ENCODE measurements at regions not wholly inside any gene's neighbourhood (a gene's known extent, or its start where the extent isn't known, plus 50 kb on each side); places are given as distances from the start of the nearest gene placed in this dataset.

DNA sequence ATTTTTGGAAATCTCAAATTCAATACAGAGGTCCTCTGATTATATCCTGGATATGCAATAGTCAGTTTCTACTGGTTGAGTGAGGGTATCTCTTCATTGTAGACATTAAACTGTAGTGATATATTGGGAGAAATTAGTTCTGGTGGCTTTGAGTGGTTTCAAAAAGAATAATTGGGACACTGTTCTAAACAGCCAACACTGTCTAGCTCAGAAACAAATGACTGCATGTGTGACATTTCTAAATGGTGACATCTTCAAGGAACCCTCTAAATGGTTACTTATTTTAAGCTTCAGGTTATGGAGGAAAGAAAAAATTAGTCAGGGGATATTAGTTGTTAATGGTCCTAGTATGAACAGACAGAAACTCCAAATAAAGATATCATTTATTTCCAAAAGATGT is 186.2 kb downstream of the LARP7 start:
- ChIA-PET CTCF (no interaction called here), POLR2A (ENCODE audit: unreplicated experiment) (no interaction called here)
- in situ Hi-C loops (cut with MboI; ENCODE audit: low sequenced_read_pairs) = no loop called here
- Histone ChIP-seq H4K91ac (ENCODE audit: insufficient read depth, low read depth, low read length) (no peak overlapping the region), H3K27me3 (ENCODE audit: control insufficient read depth, insufficient read depth, low read length) (no peaks in the 10 kb centered on the region), H3K14ac (replicated peaks; ENCODE audit: low read depth, low read length) (no peak overlapping the region), H4K20me1 (ENCODE audit: insufficient read depth, low read length) (no peaks in the 10 kb centered on the region), H3K4me1 (ENCODE audit: control insufficient read depth, insufficient read depth, low read length) (no peaks in the 10 kb centered on the region), H2BK120ac (ENCODE audit: low read depth, low read length) (no peak overlapping the region), H3K9me3 (ENCODE audit: control insufficient read depth, insufficient read depth, low read length) (no peaks in the 10 kb centered on the region), H2BK20ac (ENCODE audit: low read depth, low read length) (no peak overlapping the region), H3K36me3 (ENCODE audit: control insufficient read depth, insufficient read depth, low read length) (no peaks in the 10 kb centered on the region), H2AFZ (replicated peaks; ENCODE audit: low read length, poor library complexity) (no peak overlapping the region), H3K4me2 (ENCODE audit: low read depth, low read length) (no peak overlapping the region), H3K4ac (ENCODE audit: low read depth, low read length) (no peak overlapping the region), H3K23ac (ENCODE audit: low read depth, low read length) (no peak overlapping the region), H2BK5ac (ENCODE audit: low read depth, low read length, poor library complexity, severe bottlenecking) (no peak overlapping the region), H2BK15ac (ENCODE audit: low read depth, low read length) (no peak overlapping the region), H2AK5ac (ENCODE audit: low read depth, low read length) (no peak overlapping the region), H4K5ac (ENCODE audit: low read depth, low read length) (no peak overlapping the region), H3K9me1 (ENCODE audit: insufficient read depth, low read length) (no peaks in the 10 kb centered on the region), H2AK9ac (replicated peaks; ENCODE audit: low read depth, low read length, poor library complexity) (no peak overlapping the region), H3K27ac (ENCODE audit: insufficient read depth, low read length) (no peak overlapping the region), H3K79me1 (ENCODE audit: low read depth in 1 of 2, low read length in 2 of 2) (no peaks in the 10 kb centered on the region), H3K56ac (ENCODE audit: extremely low read depth, insufficient read depth, low read length) (no peak overlapping the region), H3K4me3 (ENCODE audit: insufficient read depth, low read depth, low read length) (no peak overlapping the region), H4K8ac (ENCODE audit: low read depth in 2 of 2, low read length in 2 of 2) (no peak overlapping the region), H3K18ac (ENCODE audit: low read depth, low read length) (no peak overlapping the region), H3K9ac (ENCODE audit: low read depth, low read length) (no peak overlapping the region)
- no peak for DNase-seq
- dilution Hi-C loops (cut with HindIII; ENCODE audit: low sequenced_read_pairs, unreplicated experiment) = no loop called here
- BruUV-seq (replicated peaks) = no TSS peak
- intact Hi-C loops (cut with micrococcal nuclease) = no loop called here
- no peak for ATAC-seq (ENCODE audit: low read depth)
- no peak for TF ChIP-seq CHD1 (IDR thresholded peaks at IDR 0.05; ENCODE audit: low read depth, low read length)
- TF ChIP-seq NFE2L2 (IDR thresholded peaks at IDR 0.05; ENCODE audit: low read depth, low read length) = no peak
- TF ChIP-seq, protein P1, sequence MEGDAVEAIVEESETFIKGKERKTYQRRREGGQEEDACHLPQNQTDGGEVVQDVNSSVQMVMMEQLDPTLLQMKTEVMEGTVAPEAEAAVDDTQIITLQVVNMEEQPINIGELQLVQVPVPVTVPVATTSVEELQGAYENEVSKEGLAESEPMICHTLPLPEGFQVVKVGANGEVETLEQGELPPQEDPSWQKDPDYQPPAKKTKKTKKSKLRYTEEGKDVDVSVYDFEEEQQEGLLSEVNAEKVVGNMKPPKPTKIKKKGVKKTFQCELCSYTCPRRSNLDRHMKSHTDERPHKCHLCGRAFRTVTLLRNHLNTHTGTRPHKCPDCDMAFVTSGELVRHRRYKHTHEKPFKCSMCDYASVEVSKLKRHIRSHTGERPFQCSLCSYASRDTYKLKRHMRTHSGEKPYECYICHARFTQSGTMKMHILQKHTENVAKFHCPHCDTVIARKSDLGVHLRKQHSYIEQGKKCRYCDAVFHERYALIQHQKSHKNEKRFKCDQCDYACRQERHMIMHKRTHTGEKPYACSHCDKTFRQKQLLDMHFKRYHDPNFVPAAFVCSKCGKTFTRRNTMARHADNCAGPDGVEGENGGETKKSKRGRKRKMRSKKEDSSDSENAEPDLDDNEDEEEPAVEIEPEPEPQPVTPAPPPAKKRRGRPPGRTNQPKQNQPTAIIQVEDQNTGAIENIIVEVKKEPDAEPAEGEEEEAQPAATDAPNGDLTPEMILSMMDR (conservative IDR thresholded peaks at IDR 0.05; ENCODE audit: low read depth, low read length) = no peak
- no peak for TF ChIP-seq RFX5 (IDR thresholded peaks at IDR 0.05; ENCODE audit: low read depth, low read length)
- TF ChIP-seq ELK1 (IDR thresholded peaks at IDR 0.05; ENCODE audit: borderline replicate concordance, low read depth, low read length) = no peak
- no peak for TF ChIP-seq POLR2A (IDR thresholded peaks at IDR 0.05; ENCODE audit: low read depth, low read length)
- no peak for TF ChIP-seq RCOR1 (IDR thresholded peaks at IDR 0.05; ENCODE audit: insufficient replicate concordance, low read length)
- TF ChIP-seq RAD21 (IDR thresholded peaks at IDR 0.05; ENCODE audit: low read length) = no peak
- TF ChIP-seq MAFK (IDR thresholded peaks at IDR 0.05; ENCODE audit: low read depth, low read length) = no peak
- TF ChIP-seq FOS (IDR thresholded peaks at IDR 0.05; ENCODE audit: low read depth, low read length) = no peak
- no peak for TF ChIP-seq SMC3 (IDR thresholded peaks at IDR 0.05; ENCODE audit: low read depth, low read length)
- no peak for TF ChIP-seq BHLHE40 (IDR thresholded peaks at IDR 0.05; ENCODE audit: low read depth, low read length)
- TF ChIP-seq MAZ (IDR thresholded peaks at IDR 0.05; ENCODE audit: borderline replicate concordance, low read depth, low read length) = no peak
- TF ChIP-seq MXI1 (IDR thresholded peaks at IDR 0.05; ENCODE audit: borderline replicate concordance, low read depth, low read length) = no peak
- no peak for TF ChIP-seq USF2 (IDR thresholded peaks at IDR 0.05; ENCODE audit: low read depth, low read length)

Measured in IMR-90 (cell line).